K562 (cell line): ENCODE measurements at regions not wholly inside any gene's neighbourhood (a gene's known extent, or its start where the extent isn't known, plus 50 kb on each side); places are given as distances from the start of the nearest gene placed in this dataset.

Experiments
- ATAC-seq: fragments of 200-7000 bp; cut with Tn5 transposase; 3 replicates; pipeline ENCODE4 v1.9.1; 2020; ENCODE audit warnings: moderate library complexity
- BruUV-seq: library from RNA; stranded (reverse); fragments of 400-500 nt; replicated peaks from 2 replicates; lab custom pipeline; 2021; lab: Mats Ljungman, UMichigan
- CTCF ChIA-PET: fragments of 300-600 bp; formaldehyde crosslinking; extraction: SDS; loops from one replicate; lab custom pipeline; 2021; ENCODE audit warnings: low intra/inter-chr PET ratio; lab: Yijun Ruan, JAX
- POLR2A ChIA-PET: fragments of 300-600, 350-650 bp; sonication (Branson Sonifier 250); formaldehyde crosslinking; extraction: SDS; loops from one replicate; lab custom pipeline; 2021; ENCODE audit warnings: antibody characterized with exemption, inconsistent platforms; lab: Yijun Ruan, JAX
- DNase-seq, 4 experiments: peaks; one replicate each; pipeline versions ENCODE4 v3.0.0 to v3.0.0-alpha.2; 2011 to 2018; ENCODE audit warnings: low spot score in 3 of 4, mixed read lengths in 3 of 4; ENCODE audit errors: extremely low read depth in 1 of 4
- FAIRE-seq: peaks from 2 replicates; lab custom pipeline; 2011; peaks lifted over from hg19 to GRCh38; lab: Jason Lieb, UNC
- H2AFZ ChIP-seq: 2 replicates; pipeline ENCODE4 v1.6.0; 2011; ENCODE audit warnings: low read depth, low read length, control low read depth, inconsistent platforms
- H3K27ac ChIP-seq: fragments of 200-600 bp; 3 replicates; pipeline ENCODE4 v1.8.0; 2011; ENCODE audit warnings: low read depth, mild to moderate bottlenecking, control low read depth, inconsistent platforms, low read length, moderate library complexity, mixed read lengths; ENCODE audit errors: extremely low read depth
- H3K27me3 ChIP-seq, 2 experiments: fragments of 300-600 bp in 1 of 2; 2 replicates in 1 of 2; 3 replicates in 1 of 2; pipeline versions ENCODE4 v1.6.0 to v1.8.0; 2011; ENCODE audit warnings: inconsistent platforms in 2 of 2, low read length in 2 of 2, mild to moderate bottlenecking in 1 of 2, mixed read lengths in 1 of 2, moderate library complexity in 1 of 2; ENCODE audit not compliant: control insufficient read depth in 2 of 2, insufficient read depth in 2 of 2
- H3K36me3 ChIP-seq: fragments of 300-600 bp; 3 replicates; pipeline ENCODE4 v1.8.0; 2011; ENCODE audit warnings: mild to moderate bottlenecking, low read length, inconsistent platforms; ENCODE audit not compliant: control insufficient read depth, insufficient read depth
- H3K4me1 ChIP-seq, 2 experiments: fragments of 200-600 bp in 1 of 2; replicated peaks in 1 of 2; 2 replicates in 1 of 2; 3 replicates in 1 of 2; pipeline versions ENCODE4 v1.5.1 to v1.8.0; 2011; ENCODE audit warnings: inconsistent platforms in 2 of 2, low read length in 2 of 2, mild to moderate bottlenecking in 1 of 2, mixed read lengths in 1 of 2, moderate library complexity in 1 of 2; ENCODE audit not compliant: control insufficient read depth in 2 of 2, insufficient read depth in 2 of 2
- H3K4me2 ChIP-seq: 2 replicates; pipeline ENCODE4 v1.6.1; 2011; ENCODE audit warnings: low read length, control low read depth, inconsistent platforms, mixed read lengths; ENCODE audit not compliant: insufficient read depth
- H3K4me3 ChIP-seq: fragments of 200-600 bp; sonication (generic), shearing (Covaris generic); 2 replicates; pipeline ENCODE4 v1.5.1; 2016; ENCODE audit warnings: control low read depth, inconsistent platforms
- H3K79me2 ChIP-seq: fragments of 200-600 bp; 3 replicates; pipeline ENCODE4 v1.8.0; 2011; ENCODE audit warnings: low read length, inconsistent platforms; ENCODE audit not compliant: control insufficient read depth, insufficient read depth
- H3K9ac ChIP-seq, 2 experiments: 2 replicates each; pipeline versions ENCODE4 v1.6.0 to v1.6.1; 2011; ENCODE audit warnings: low read depth in 2 of 2, low read length in 2 of 2, control low read depth in 1 of 2, inconsistent platforms in 1 of 2, mild to moderate bottlenecking in 1 of 2, mixed read lengths in 1 of 2; ENCODE audit not compliant: insufficient read depth in 1 of 2
- H3K9me1 ChIP-seq: one replicate; pipeline ENCODE4 v1.6.0; 2011; ENCODE audit warnings: inconsistent platforms, mild to moderate bottlenecking, low read length, moderate library complexity; ENCODE audit not compliant: control insufficient read depth, insufficient read depth
- H3K9me3 ChIP-seq: replicated peaks from 2 replicates; pipeline ENCODE4 v1.5.1; 2011; ENCODE audit warnings: low read depth, low read length, inconsistent platforms; ENCODE audit not compliant: control insufficient read depth, insufficient read depth
- H4K20me1 ChIP-seq: replicated peaks from 2 replicates; pipeline ENCODE4 v1.6.1; 2011; ENCODE audit warnings: low read length, inconsistent platforms, mixed read lengths; ENCODE audit not compliant: control insufficient read depth, insufficient read depth
- GMEB1 ChIP-seq: fragments of 250-450 bp; sonication (Bioruptor Pico); IDR thresholded peaks from 2 replicates; pipeline ENCODE4 v1.4.0; 2020; ENCODE audit warnings: mild to moderate bottlenecking
- GTF2B ChIP-seq: IDR thresholded peaks from 2 replicates; pipeline ENCODE4 v1.6.1; 2011; ENCODE audit not compliant: insufficient read length; ENCODE audit errors: extremely low read depth
- HMG20B ChIP-seq: fragments of 250-450 bp; sonication (Bioruptor Pico); IDR thresholded peaks from 2 replicates; pipeline ENCODE4 v1.5.0; 2021; ENCODE audit warnings: mild to moderate bottlenecking
- KDM4B ChIP-seq, 2 experiments: fragments of 450-650 bp in 1 of 2; sonication (generic) in 1 of 2; IDR thresholded peaks; 2 replicates each; pipeline ENCODE4 v1.6.1; 2016 to 2017; ENCODE audit warnings: borderline replicate concordance in 2 of 2, antibody characterized with exemption in 1 of 2, low read depth in 1 of 2, mild to moderate bottlenecking in 1 of 2
- L3MBTL2 ChIP-seq: fragments of 450-650 bp; IDR thresholded peaks from 2 replicates; pipeline ENCODE4 v1.6.1; 2016; ENCODE audit warnings: mild to moderate bottlenecking, moderate library complexity
- MEF2D ChIP-seq: conservative IDR thresholded peaks from 2 replicates; pipeline ENCODE4 v1.6.1; 2016; ENCODE audit warnings: low read depth, missing genetic modification characterization, missing compliant biosample characterization
- MNT ChIP-seq, 2 experiments: fragments of 450-650 bp; conservative IDR thresholded peaks; 2 replicates each; pipeline ENCODE4 v1.6.1; 2017; ENCODE audit warnings: mild to moderate bottlenecking in 2 of 2, moderate library complexity in 2 of 2
- SAP30 ChIP-seq: fragments of 200-600 bp; sonication (generic); IDR thresholded peaks from 2 replicates; pipeline ENCODE4 v1.6.1; 2012; ENCODE audit warnings: borderline replicate concordance, low read depth, mild to moderate bottlenecking, moderate library complexity, low read length, control low read depth, inconsistent platforms; ENCODE audit not compliant: insufficient read depth, poor library complexity, severe bottlenecking
- SUPT5H ChIP-seq: fragments of 450-650 bp; IDR thresholded peaks from 2 replicates; pipeline ENCODE4 v1.6.1; 2016
- ZBTB8A ChIP-seq: fragments of 450-650 bp; IDR thresholded peaks from 2 replicates; pipeline ENCODE4 v1.6.1; 2018; ENCODE audit warnings: mild to moderate bottlenecking, moderate library complexity; ENCODE audit not compliant: partially characterized antibody
- ZNF23 ChIP-seq: fragments of 250-450 bp; sonication (Bioruptor Pico); IDR thresholded peaks from 2 replicates; pipeline ENCODE4 v1.4.0; 2020; ENCODE audit warnings: mild to moderate bottlenecking
- ZNF280B ChIP-seq: fragments of 250-450 bp; sonication (Bioruptor Pico); IDR thresholded peaks from 2 replicates; pipeline ENCODE4 v1.5.1; 2021; ENCODE audit warnings: mild to moderate bottlenecking
- ZNF347 ChIP-seq: fragments of 450-650 bp; formaldehyde crosslinking; IDR thresholded peaks from 2 replicates; pipeline ENCODE4 v1.4.0; 2020; ENCODE audit warnings: low read depth, mild to moderate bottlenecking, moderate library complexity
- ZNF551 ChIP-seq: fragments of 250-450 bp; sonication (Bioruptor Pico); IDR thresholded peaks from 2 replicates; pipeline ENCODE4 v1.5.0; 2021; ENCODE audit warnings: mild to moderate bottlenecking, moderate library complexity
- ZNF584 ChIP-seq: fragments of 200-800 bp; sonication (Bioruptor generic); IDR thresholded peaks from 2 replicates; pipeline ENCODE4 v1.6.1; 2016; ENCODE audit warnings: low read depth, mild to moderate bottlenecking, missing genetic modification characterization, missing compliant biosample characterization
- ZNF655 ChIP-seq: fragments of 250-450 bp; sonication (Bioruptor Pico); IDR thresholded peaks from 2 replicates; pipeline ENCODE4 v1.5.0; 2021
- WGBS: fragments of 100-300 bp; shearing (Covaris generic); methylation state at CpG from one replicate; pipeline ENCODE4 v1.1.6; 2016; ENCODE audit warnings: low coverage, mixed read lengths; ENCODE audit not compliant: insufficient coverage; ENCODE audit errors: missing lambda C conversion rate; 5-methylcytosine and 5-hydroxymethylcytosine counted together
- in situ Hi-C: fragments of 300-500 bp; cut with MboI; formaldehyde crosslinking; loops from 4 replicates; pipeline ENCODE4 v1.15.0; 2018; ENCODE audit warnings: inconsistent platforms, mixed read lengths
- intact Hi-C: fragments of 100-400 bp; cut with micrococcal nuclease; formaldehyde crosslinking; loops from 2 replicates; pipeline ENCODE4 v1.14.2; 2022

- TF ChIP-seq MEF2D (tag) (no peak), ZNF23 (CRISPR knock-in tag) (no peak), HMG20B (CRISPR knock-in tag) (no peak), KDM4B (IDR thresholded peaks at IDR 0.05; ENCODE audit: borderline replicate concordance in 2 of 2, low read depth in 1 of 2) (no peak), ZBTB8A (no peak)
Measured at GRCh38 chr2:209239585-209239938, 184.3 kb upstream of the MAP2 start (continued).

GRCh38 chr2:209240204-209240603, 183.6 kb upstream of the MAP2 start:
- DNase-seq (no peak), FAIRE-seq (no peak), ATAC-seq (no peak)
- H3K9ac ChIP-seq: no peak overlapping the region
- no peaks in the 10 kb centered on the region for H4K20me1 ChIP-seq
- intact Hi-C loops (no loop called here), in situ Hi-C loops (no loop called here)
- no peak overlapping the region for H3K4me3 ChIP-seq
- BruUV-seq: no TSS peak
- no peaks in the 10 kb centered on the region for H3K9me1 ChIP-seq
- H3K27me3 ChIP-seq: no peaks in the 10 kb centered on the region
- no peak overlapping the region for H2AFZ ChIP-seq
- POLR2A ChIA-PET: no interaction called here
- CTCF ChIA-PET: no interaction called here
- H3K27ac ChIP-seq: no peak overlapping the region
- no peaks in the 10 kb centered on the region for H3K79me2 ChIP-seq
- WGBS: 0% methylated on average over 1 of the region's 1 CpG
- H3K4me1 ChIP-seq: no peaks in the 10 kb centered on the region
- no peak overlapping the region for H3K4me2 ChIP-seq
- H3K36me3 ChIP-seq: no peaks in the 10 kb centered on the region
- H3K9me3 ChIP-seq: no peaks in the 10 kb centered on the region
- TF ChIP-seq L3MBTL2: no peak
- TF ChIP-seq ZNF655 (CRISPR knock-in tag): no peak
- TF ChIP-seq ZNF551 (CRISPR knock-in tag): no peak
- TF ChIP-seq SAP30: no peak
- no peak for TF ChIP-seq MNT (conservative IDR thresholded peaks at IDR 0.05)
- TF ChIP-seq ZNF584 (CRISPR knock-in tag): no peak
- no peak for TF ChIP-seq ZNF347 (CRISPR knock-in tag)
- TF ChIP-seq GMEB1 (CRISPR knock-in tag): no peak
- TF ChIP-seq SUPT5H: no peak
- no peak for TF ChIP-seq GTF2B
- no peak for TF ChIP-seq ZNF280B (CRISPR knock-in tag)
